ENCODE measurements at regions not wholly inside any gene's neighbourhood (a gene's known extent, or its start where the extent isn't known, plus 50 kb on each side); places are given as distances from the start of the nearest gene placed in this dataset.

- TF ChIP-seq CTCF (IDR thresholded peaks at IDR 0.05; ENCODE audit: low read length), result no peak
- TF ChIP-seq EZH2 (IDR thresholded peaks at IDR 0.05; ENCODE audit: borderline replicate concordance, low read length), result no peak
- Histone ChIP-seq H3K9me2 (ENCODE audit: low read depth, low read length) (no peaks in the 10 kb centered on the region), H3F3A (ENCODE audit: insufficient read depth, low read length) (no peaks in the 10 kb centered on the region), H3K79me2 (ENCODE audit: insufficient read depth, low read length) (no peaks in the 10 kb centered on the region), H3K4me3 (ENCODE audit: low read depth, low read length, poor library complexity, severe bottlenecking) (no peak overlapping the region), H3K27ac (ENCODE audit: low read depth, low read length, poor library complexity, severe bottlenecking) (no peak overlapping the region), H4K20me1 (ENCODE audit: insufficient read depth, low read length) (no peaks in the 10 kb centered on the region), H3K4me1 (ENCODE audit: insufficient read depth, low read length, severe bottlenecking) (no peaks in the 10 kb centered on the region), H3K4me2 (ENCODE audit: low read length) (no peak overlapping the region), H3K9me3 (ENCODE audit: low read length) (no peaks in the 10 kb centered on the region), H3K27me3 (ENCODE audit: insufficient read depth, low read length) (no peaks in the 10 kb centered on the region), H2AFZ (ENCODE audit: low read length) (no peak overlapping the region), H3K9ac (ENCODE audit: low read length) (no peak overlapping the region), H3K36me3 (ENCODE audit: insufficient read depth, low read length) (no peaks in the 10 kb centered on the region)
These were observed 121.0 kb upstream of the TSPAN2 start for GRCh38 chr1:115210302-115210711.

- Histone ChIP-seq H2AFZ (ENCODE audit: low read length) (no peak overlapping the region), H3K4me2 (ENCODE audit: low read length) (no peak overlapping the region), H3F3A (ENCODE audit: insufficient read depth, low read length) (no peaks in the 10 kb centered on the region), H3K9ac (ENCODE audit: low read length) (no peak overlapping the region), H3K9me2 (ENCODE audit: low read depth, low read length) (no peaks in the 10 kb centered on the region), H3K27me3 (ENCODE audit: insufficient read depth, low read length) (no peaks in the 10 kb centered on the region), H3K4me3 (ENCODE audit: low read depth, low read length, poor library complexity, severe bottlenecking) (no peak overlapping the region), H3K79me2 (ENCODE audit: insufficient read depth, low read length) (no peaks in the 10 kb centered on the region), H3K9me3 (ENCODE audit: low read length) (no peaks in the 10 kb centered on the region), H3K36me3 (ENCODE audit: insufficient read depth, low read length) (no peaks in the 10 kb centered on the region), H4K20me1 (ENCODE audit: insufficient read depth, low read length) (no peaks in the 10 kb centered on the region), H3K27ac (ENCODE audit: low read depth, low read length, poor library complexity, severe bottlenecking) (no peak overlapping the region), H3K4me1 (ENCODE audit: insufficient read depth, low read length, severe bottlenecking) (no peaks in the 10 kb centered on the region)
- TF ChIP-seq CTCF (IDR thresholded peaks at IDR 0.05; ENCODE audit: low read length), result no peak
- no peak for TF ChIP-seq EZH2 (IDR thresholded peaks at IDR 0.05; ENCODE audit: borderline replicate concordance, low read length)
These were observed 115.2 kb upstream of the TSPAN2 start for GRCh38 chr1:115204513-115204912.

DNA sequence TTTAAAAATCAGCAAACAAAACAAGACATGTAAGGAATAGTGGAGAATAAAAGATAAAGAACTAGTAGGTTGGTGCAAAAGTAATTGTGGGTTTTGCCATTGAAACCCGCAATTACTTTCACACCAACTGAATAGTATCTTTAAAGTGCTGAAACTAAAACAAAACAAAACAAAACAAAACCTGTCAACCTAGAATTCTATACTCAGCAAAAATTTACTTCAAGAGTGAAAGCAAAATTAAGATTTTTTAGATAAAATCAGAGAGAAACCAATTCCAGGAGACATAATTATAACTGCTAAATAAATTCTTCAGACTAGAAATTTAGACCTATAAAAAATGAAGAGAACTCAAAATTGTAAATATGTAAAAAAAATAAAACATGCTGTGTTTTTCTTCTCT, 114.0 kb upstream of the TSPAN2 start:
- no peaks in the 10 kb centered on the region for H3K79me2 ChIP-seq (ENCODE audit: insufficient read depth, low read length)
- H3K27me3 ChIP-seq (ENCODE audit: insufficient read depth, low read length), result no peaks in the 10 kb centered on the region
- no peaks in the 10 kb centered on the region for H3F3A ChIP-seq (ENCODE audit: insufficient read depth, low read length)
- H3K4me3 ChIP-seq (ENCODE audit: low read depth, low read length, poor library complexity, severe bottlenecking), result no peak overlapping the region
- H3K36me3 ChIP-seq (ENCODE audit: insufficient read depth, low read length), result no peaks in the 10 kb centered on the region
- H2AFZ ChIP-seq (ENCODE audit: low read length), result no peak overlapping the region
- no peaks in the 10 kb centered on the region for H4K20me1 ChIP-seq (ENCODE audit: insufficient read depth, low read length)
- no peak overlapping the region for H3K27ac ChIP-seq (ENCODE audit: low read depth, low read length, poor library complexity, severe bottlenecking)
- H3K9ac ChIP-seq (ENCODE audit: low read length), result no peak overlapping the region
- H3K9me2 ChIP-seq (ENCODE audit: low read depth, low read length), result no peaks in the 10 kb centered on the region
- no peaks in the 10 kb centered on the region for H3K4me1 ChIP-seq (ENCODE audit: insufficient read depth, low read length, severe bottlenecking)
- TF ChIP-seq CTCF (IDR thresholded peaks at IDR 0.05; ENCODE audit: low read length), result no peak
- no peak for TF ChIP-seq EZH2 (IDR thresholded peaks at IDR 0.05; ENCODE audit: borderline replicate concordance, low read length)
- no peak overlapping the region for H3K4me2 ChIP-seq (ENCODE audit: low read length)
- H3K9me3 ChIP-seq (ENCODE audit: low read length), result no peaks in the 10 kb centered on the region
